ENCODE measurements at regions not wholly inside any gene's neighbourhood (a gene's known extent, or its start where the extent isn't known, plus 50 kb on each side); places are given as distances from the start of the nearest gene placed in this dataset.

DNA sequence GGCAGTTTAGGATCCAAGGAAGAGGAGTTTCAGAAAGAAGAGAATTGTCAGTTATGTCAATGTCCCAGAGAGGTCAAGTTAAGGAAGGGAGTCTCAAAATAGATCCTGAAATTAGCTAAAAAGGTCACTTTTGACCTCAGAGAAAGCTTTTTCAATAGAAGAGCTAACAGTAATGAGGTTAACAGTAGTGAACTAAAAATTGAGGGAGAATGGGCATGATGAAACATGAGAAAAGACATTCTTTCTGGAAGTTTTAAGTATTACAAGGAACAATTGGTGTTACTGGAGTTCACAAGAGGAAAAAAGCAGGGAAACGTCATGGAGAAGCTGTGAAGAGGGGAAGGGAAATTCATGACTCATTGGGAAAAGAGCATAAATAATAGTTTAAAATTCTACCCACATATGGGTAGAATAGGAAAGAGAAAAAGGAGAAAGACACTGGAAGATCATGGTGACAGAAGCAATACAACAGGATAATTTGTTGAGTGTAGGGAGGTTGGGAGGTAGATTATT is 381.2 kb upstream of the FAR2 start:
- Mint-ChIP-seq H3K9me3 (ENCODE audit: unreplicated experiment) (peaks cover 4% of the 10 kb centered on the region), H3K4me1 (ENCODE audit: unreplicated experiment) (no peaks in the 10 kb centered on the region), H3K27ac (ENCODE audit: unreplicated experiment) (no peak overlapping the region), H3K27me3 (ENCODE audit: unreplicated experiment) (no peaks in the 10 kb centered on the region), H3K4me3 (ENCODE audit: unreplicated experiment) (no peak overlapping the region), H3K36me3 (ENCODE audit: unreplicated experiment) (no peaks in the 10 kb centered on the region)
- DNase-seq (ENCODE audit: extremely low spot score, unreplicated experiment): no peak
- TF ChIP-seq CTCF (IDR thresholded peaks at IDR 0.05): no peak

GRCh38 chr12:28770322-28770721 is 378.8 kb upstream of the FAR2 start:
- no peaks in the 10 kb centered on the region for H3K4me1 Mint-ChIP-seq (ENCODE audit: unreplicated experiment)
- no peak overlapping the region for H3K27ac Mint-ChIP-seq (ENCODE audit: unreplicated experiment)
- H3K9me3 Mint-ChIP-seq (ENCODE audit: unreplicated experiment): peaks cover 4% of the 10 kb centered on the region
- no peaks in the 10 kb centered on the region for H3K36me3 Mint-ChIP-seq (ENCODE audit: unreplicated experiment)
- DNase-seq (ENCODE audit: extremely low spot score, unreplicated experiment): no peak
- no peaks in the 10 kb centered on the region for H3K27me3 Mint-ChIP-seq (ENCODE audit: unreplicated experiment)
- TF ChIP-seq CTCF (IDR thresholded peaks at IDR 0.05): no peak
- H3K4me3 Mint-ChIP-seq (ENCODE audit: unreplicated experiment): no peak overlapping the region

GRCh38 chr12:28771968-28772367 is 377.1 kb upstream of the FAR2 start:
- peaks cover 4% of the 10 kb centered on the region for H3K9me3 Mint-ChIP-seq (ENCODE audit: unreplicated experiment)
- no peak overlapping the region for H3K27ac Mint-ChIP-seq (ENCODE audit: unreplicated experiment)
- H3K4me3 Mint-ChIP-seq (ENCODE audit: unreplicated experiment): no peak overlapping the region

DNA sequence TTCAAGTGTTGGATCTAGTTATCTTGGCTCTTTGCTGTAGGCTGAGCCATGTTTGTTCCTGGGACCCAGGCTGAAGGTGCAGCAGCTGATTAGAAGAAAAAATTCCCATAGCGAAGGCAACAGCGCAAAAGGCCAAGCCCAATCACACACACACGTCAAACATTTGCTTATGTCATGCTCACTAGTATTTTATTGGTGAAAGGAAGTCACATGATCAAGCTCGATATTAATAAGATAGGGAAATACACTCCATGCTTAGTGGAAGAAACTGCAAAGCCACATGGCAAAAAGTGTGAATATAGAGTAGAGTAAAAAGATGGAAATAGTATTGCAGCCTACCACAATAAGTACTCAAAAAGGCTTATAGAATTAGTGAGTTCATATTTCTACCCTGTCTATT is 373.5 kb upstream of the FAR2 start:
- Mint-ChIP-seq H3K4me3 (ENCODE audit: unreplicated experiment) (no peak overlapping the region), H3K4me1 (ENCODE audit: unreplicated experiment) (peaks cover 4% of the 10 kb centered on the region), H3K27me3 (ENCODE audit: unreplicated experiment) (no peaks in the 10 kb centered on the region), H3K27ac (ENCODE audit: unreplicated experiment) (no peak overlapping the region), H3K36me3 (ENCODE audit: unreplicated experiment) (no peaks in the 10 kb centered on the region), H3K9me3 (ENCODE audit: unreplicated experiment) (peaks cover 2% of the 10 kb centered on the region)
- no peak for DNase-seq (ENCODE audit: extremely low spot score, unreplicated experiment)
- no peak for TF ChIP-seq CTCF (IDR thresholded peaks at IDR 0.05)

More at GRCh38 chr12:28771968-28772367, 377.1 kb upstream of the FAR2 start:
- no peak for DNase-seq (ENCODE audit: extremely low spot score, unreplicated experiment)
- Mint-ChIP-seq H3K27me3 (ENCODE audit: unreplicated experiment) (no peaks in the 10 kb centered on the region), H3K4me1 (ENCODE audit: unreplicated experiment) (no peaks in the 10 kb centered on the region), H3K36me3 (ENCODE audit: unreplicated experiment) (no peaks in the 10 kb centered on the region)
- TF ChIP-seq CTCF (IDR thresholded peaks at IDR 0.05): no peak

DNA sequence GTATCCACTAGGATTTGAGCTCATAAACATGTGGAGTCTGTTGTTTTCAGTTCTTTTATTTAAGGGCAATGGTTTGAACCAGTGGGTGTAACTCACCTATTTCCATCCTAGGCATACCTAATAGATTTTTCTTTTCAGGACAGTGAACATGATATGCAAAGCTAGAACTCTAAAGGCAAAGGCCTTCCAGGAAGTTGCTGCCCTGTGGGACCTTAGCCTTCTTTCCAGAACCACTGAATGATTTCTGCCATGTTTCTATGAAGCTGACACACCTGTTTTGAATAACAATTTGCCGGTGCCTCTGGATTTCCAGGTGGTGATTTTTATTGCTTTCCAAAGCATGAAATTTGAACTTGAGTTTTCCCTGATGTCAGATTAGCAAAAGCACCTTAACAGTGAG is 372.9 kb upstream of the FAR2 start:
- no peaks in the 10 kb centered on the region for H3K9me3 Mint-ChIP-seq (ENCODE audit: unreplicated experiment)
- no peak overlapping the region for H3K4me3 Mint-ChIP-seq (ENCODE audit: unreplicated experiment)
- no peaks in the 10 kb centered on the region for H3K27me3 Mint-ChIP-seq (ENCODE audit: unreplicated experiment)
- H3K27ac Mint-ChIP-seq (ENCODE audit: unreplicated experiment): no peak overlapping the region
- no peaks in the 10 kb centered on the region for H3K36me3 Mint-ChIP-seq (ENCODE audit: unreplicated experiment)
- no peak for DNase-seq (ENCODE audit: extremely low spot score, unreplicated experiment)
- TF ChIP-seq CTCF (IDR thresholded peaks at IDR 0.05): no peak
- H3K4me1 Mint-ChIP-seq (ENCODE audit: unreplicated experiment): peaks cover 4% of the 10 kb centered on the region

Data from osteocyte (in vitro differentiated cells).